Muscle layer of colon (tissue), 2 donors: ENCODE measurements at regions not wholly inside any gene's neighbourhood (a gene's known extent, or its start where the extent isn't known, plus 50 kb on each side); places are given as distances from the start of the nearest gene placed in this dataset.

Source experiments
- H3K27ac ChIP-seq: one replicate; pipeline ENCODE4 v1.7.0; 2013; ENCODE audit warnings: low read depth, mild to moderate bottlenecking, low read length, moderate library complexity
- H3K27me3 ChIP-seq, 2 donors: one replicate each; pipeline ENCODE4 v1.7.0; 2013; ENCODE audit warnings: low read length in 2 of 2, mild to moderate bottlenecking in 2 of 2; ENCODE audit not compliant: insufficient read depth in 2 of 2, control insufficient read depth in 1 of 2
- H3K36me3 ChIP-seq: one replicate; pipeline ENCODE4 v1.7.0; 2013; ENCODE audit warnings: mild to moderate bottlenecking, low read length; ENCODE audit not compliant: insufficient read depth
- H3K4me1 ChIP-seq: one replicate; pipeline ENCODE4 v1.7.0; 2013; ENCODE audit warnings: mild to moderate bottlenecking, low read length; ENCODE audit not compliant: insufficient read depth
- H3K4me3 ChIP-seq, 2 donors: one replicate each; pipeline ENCODE4 v1.7.0; 2013; ENCODE audit warnings: low read length in 2 of 2, low read depth in 1 of 2, mild to moderate bottlenecking in 1 of 2, moderate library complexity in 1 of 2
- H3K9ac ChIP-seq: one replicate; pipeline ENCODE4 v1.7.0; 2013; ENCODE audit warnings: low read length
- H3K9me3 ChIP-seq: one replicate; pipeline ENCODE4 v1.7.0; 2013; ENCODE audit warnings: mild to moderate bottlenecking, low read length
- donor health status: abdominal sarcoma.
- donor health status: Adenocarcinoma of cecum.

DNA sequence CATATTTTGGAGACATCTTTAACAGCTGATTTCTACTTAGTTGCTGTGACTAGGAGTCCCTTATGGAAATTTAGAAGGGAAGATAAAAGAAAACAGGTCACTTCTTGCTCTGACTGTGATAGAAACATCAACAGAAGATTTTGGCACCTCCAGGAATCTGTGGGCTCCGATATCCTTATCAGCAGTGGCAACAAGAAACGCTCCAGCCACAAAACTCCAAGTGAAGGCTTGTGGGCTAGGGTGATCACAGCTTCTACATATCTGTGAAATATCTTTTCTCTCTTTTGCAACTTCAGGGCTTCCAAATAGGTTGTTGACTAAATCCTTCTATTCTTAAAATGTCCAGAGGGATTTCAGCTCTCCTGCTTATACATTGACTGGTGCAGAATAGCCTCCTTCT lies 1625.5 kb upstream of the CDH6 start:
- H3K9ac ChIP-seq, result no peak overlapping the region
- H3K36me3 ChIP-seq, result no peaks in the 10 kb centered on the region
- no peaks in the 10 kb centered on the region for H3K4me1 ChIP-seq
- no peak overlapping the region for H3K27ac ChIP-seq
- H3K4me3 ChIP-seq, result no peak overlapping the region
- H3K9me3 ChIP-seq, result no peaks in the 10 kb centered on the region
- no peaks in the 10 kb centered on the region for H3K27me3 ChIP-seq

DNA sequence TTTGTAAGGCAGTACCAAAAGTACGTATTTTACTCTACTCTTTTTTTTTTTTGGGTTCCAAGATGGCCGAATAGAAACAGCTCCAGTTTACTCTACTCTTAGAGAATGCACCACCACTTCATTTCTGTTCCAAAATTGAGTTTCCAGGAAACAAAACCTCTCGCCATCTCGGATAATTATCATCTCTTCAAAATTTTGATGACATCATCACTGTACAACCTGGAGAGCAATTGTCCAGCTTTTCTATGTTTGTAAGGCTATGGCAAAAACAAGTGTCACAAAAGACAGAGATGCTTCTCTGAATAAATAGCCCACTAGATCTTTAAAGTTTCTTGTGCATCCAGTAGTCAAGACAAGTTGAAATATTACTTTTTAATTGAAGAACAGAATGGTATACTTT lies 1631.9 kb upstream of the CDH6 start:
- Histone ChIP-seq H3K9me3 (peaks cover 4% of the 10 kb centered on the region), H3K4me3 (no peak overlapping the region), H3K36me3 (no peaks in the 10 kb centered on the region), H3K9ac (no peak overlapping the region), H3K27me3 (no peaks in the 10 kb centered on the region), H3K4me1 (no peaks in the 10 kb centered on the region), H3K27ac (no peak overlapping the region)

DNA sequence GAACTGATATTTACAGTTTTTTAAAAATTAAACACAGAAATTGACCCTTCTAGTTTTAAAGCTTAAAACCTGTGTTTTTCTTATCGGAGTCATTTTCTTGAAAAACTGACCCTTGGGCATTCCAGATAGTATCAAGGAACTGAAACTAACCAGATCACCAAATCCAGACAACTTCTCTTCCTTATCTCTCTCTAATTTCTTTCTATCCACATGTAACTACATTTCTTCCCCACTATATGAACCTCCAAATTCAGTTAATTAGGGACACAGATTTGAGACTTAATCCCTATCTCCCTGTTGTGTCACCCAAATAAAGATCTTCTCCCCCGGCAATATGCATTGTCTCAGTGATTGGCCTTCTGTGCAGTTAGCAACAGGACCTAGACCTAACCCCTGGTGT lies 1643.0 kb upstream of the CDH6 start:
- no peak overlapping the region for H3K27ac ChIP-seq
- H3K9ac ChIP-seq, result no peak overlapping the region
- H3K4me1 ChIP-seq, result no peaks in the 10 kb centered on the region
- H3K4me3 ChIP-seq, result no peak overlapping the region
- H3K27me3 ChIP-seq, result no peaks in the 10 kb centered on the region
- no peaks in the 10 kb centered on the region for H3K36me3 ChIP-seq
- H3K9me3 ChIP-seq, result no peaks in the 10 kb centered on the region

DNA sequence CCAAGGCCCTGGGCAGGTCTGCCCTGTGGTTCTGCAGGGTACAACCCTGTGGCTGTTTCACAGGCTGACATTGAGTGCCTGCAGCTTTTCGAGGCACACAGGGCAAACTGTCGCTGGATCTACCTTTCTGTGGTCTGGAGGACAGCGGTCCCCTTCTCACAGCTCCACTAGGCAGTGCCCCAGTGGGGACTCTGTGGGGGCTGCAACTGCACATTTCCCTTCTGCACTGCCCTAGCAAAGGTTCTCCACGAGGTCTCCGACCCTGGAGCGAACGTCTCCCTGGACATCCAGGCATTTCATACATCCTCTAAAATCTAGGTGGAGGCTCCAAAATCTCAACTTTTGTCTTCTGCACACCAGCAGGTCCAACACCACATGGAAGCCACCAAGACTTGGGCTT lies 1645.2 kb upstream of the CDH6 start:
- H3K4me3 ChIP-seq, result no peak overlapping the region
- H3K4me1 ChIP-seq, result no peaks in the 10 kb centered on the region
- no peaks in the 10 kb centered on the region for H3K9me3 ChIP-seq
- H3K9ac ChIP-seq, result no peak overlapping the region
- H3K27me3 ChIP-seq, result no peaks in the 10 kb centered on the region
- no peak overlapping the region for H3K27ac ChIP-seq
- no peaks in the 10 kb centered on the region for H3K36me3 ChIP-seq

DNA sequence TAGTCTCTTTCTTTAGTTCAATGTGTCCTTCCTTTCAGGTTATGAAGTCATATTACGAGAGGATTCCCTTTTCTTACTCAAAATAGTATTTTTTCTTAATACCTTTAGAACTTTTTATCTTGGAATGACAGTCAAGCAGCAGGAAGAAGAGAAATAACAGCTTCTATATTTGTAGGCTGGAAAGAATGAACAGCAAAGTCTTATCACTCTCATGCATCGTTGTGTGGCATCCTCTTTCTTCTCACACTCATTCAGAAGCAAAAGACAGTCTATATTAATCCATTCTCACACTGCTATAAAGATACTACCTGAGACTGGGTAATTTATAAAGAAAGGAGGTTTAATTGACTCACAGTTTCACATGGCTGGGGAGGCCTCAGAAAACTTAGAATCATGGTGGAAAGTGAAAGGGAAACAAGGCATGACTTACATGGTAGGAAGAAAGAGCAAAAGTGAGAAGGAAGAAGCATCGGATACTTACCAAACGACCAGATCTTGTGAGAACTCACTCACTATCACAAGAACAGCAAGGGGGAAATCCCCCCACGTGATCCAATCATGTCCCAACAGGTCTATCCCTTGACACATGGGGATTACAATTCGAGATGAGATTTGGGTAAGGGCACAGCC lies 1646.1 kb upstream of the CDH6 start:
- no peak overlapping the region for H3K9ac ChIP-seq
- no peaks in the 10 kb centered on the region for H3K4me1 ChIP-seq
- H3K9me3 ChIP-seq, result no peaks in the 10 kb centered on the region
- no peak overlapping the region for H3K4me3 ChIP-seq
- H3K36me3 ChIP-seq, result no peaks in the 10 kb centered on the region
- H3K27me3 ChIP-seq, result no peaks in the 10 kb centered on the region
- H3K27ac ChIP-seq, result no peak overlapping the region

DNA sequence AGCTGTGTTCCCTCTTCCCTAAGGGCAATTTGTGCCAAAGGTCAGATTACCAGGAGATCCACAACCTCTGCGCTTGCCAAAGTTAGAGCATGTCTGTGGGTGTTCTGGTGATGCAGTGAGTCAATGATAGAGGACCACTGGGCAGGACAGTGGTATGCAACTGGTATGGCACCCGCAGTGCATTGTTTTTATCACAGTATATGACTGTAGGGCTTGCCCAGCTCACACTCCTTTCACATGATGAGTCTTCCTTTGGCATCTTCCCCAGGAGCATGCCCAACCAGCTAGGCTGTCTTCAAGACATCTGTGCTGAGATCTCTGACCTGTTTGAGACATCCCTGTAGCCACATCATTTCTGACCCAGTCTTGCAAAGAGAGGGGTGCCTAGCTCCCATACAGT lies 1650.0 kb upstream of the CDH6 start:
- H3K36me3 ChIP-seq, result no peaks in the 10 kb centered on the region
- H3K9me3 ChIP-seq, result no peaks in the 10 kb centered on the region
- no peaks in the 10 kb centered on the region for H3K27me3 ChIP-seq
- H3K4me3 ChIP-seq, result no peak overlapping the region
- no peak overlapping the region for H3K9ac ChIP-seq
- no peak overlapping the region for H3K27ac ChIP-seq
- no peaks in the 10 kb centered on the region for H3K4me1 ChIP-seq

DNA sequence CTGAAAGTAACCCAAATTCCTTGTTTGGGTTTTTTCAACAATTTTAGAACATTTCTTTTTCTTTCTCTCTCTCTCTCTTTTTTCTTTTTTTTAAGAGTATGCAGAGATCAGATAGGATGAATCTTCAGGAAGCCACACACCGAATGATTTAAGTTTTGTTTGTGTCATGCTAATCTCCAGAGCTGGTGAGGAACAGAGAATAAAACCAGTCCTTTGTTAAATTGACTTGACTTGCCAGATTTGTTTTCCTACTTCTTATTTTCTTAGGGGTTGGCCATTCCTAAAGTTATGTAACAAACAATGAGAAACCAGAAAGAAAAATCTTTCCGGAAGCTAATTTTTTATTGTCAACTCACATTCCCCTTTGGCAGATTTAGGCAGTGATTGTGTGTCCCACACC lies 1669.3 kb upstream of the CDH6 start:
- no peak overlapping the region for H3K4me3 ChIP-seq
- H3K9me3 ChIP-seq, result no peaks in the 10 kb centered on the region
- no peak overlapping the region for H3K9ac ChIP-seq
- no peaks in the 10 kb centered on the region for H3K36me3 ChIP-seq
- no peaks in the 10 kb centered on the region for H3K27me3 ChIP-seq
- no peak overlapping the region for H3K27ac ChIP-seq
- H3K4me1 ChIP-seq, result no peaks in the 10 kb centered on the region

DNA sequence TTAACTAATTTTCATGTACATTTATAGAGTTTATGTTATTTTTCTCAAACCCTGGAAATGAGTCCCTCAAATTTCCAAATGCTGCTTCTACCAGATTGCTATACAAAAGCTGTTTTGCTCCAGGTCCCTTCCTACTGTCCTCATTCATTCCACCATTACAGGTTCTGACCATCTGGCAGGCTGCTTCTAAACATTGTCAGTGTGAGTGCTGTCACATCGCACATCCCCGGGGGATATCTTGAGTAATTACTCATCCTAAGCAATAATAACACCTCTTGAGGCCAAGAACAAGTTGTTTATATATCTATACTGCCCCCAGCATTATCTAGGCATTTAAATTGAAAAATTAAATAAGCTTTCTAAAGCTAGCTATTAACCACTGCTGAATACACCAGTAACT lies 1675.3 kb upstream of the CDH6 start:
- H3K4me3 ChIP-seq, result no peak overlapping the region
- no peak overlapping the region for H3K9ac ChIP-seq
- no peaks in the 10 kb centered on the region for H3K36me3 ChIP-seq
- H3K9me3 ChIP-seq, result no peaks in the 10 kb centered on the region
- H3K27me3 ChIP-seq, result no peaks in the 10 kb centered on the region
- H3K27ac ChIP-seq, result no peak overlapping the region
- no peaks in the 10 kb centered on the region for H3K4me1 ChIP-seq

DNA sequence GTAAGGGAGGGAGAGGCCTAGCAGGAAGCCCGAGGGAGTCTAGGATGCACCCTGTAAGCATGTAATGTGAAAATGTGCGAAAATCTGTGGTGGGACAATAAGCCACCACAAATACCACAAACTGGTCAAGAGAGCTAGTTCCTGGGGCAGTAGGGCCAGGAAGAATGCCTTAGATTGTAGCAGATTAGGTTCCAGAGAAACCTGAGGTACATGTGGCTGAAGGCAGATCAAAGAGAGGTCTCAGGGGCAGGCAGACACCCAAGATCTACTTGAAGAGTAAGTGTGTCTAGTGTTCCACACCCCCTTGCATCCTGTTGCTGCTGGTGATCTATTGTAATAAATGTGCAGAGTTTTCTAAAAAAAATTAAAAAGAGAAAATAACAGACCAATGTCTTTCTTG lies 1677.3 kb upstream of the CDH6 start:
- H3K9me3 ChIP-seq, result no peaks in the 10 kb centered on the region
- no peak overlapping the region for H3K4me3 ChIP-seq
- H3K27me3 ChIP-seq, result no peaks in the 10 kb centered on the region
- no peak overlapping the region for H3K9ac ChIP-seq
- no peaks in the 10 kb centered on the region for H3K4me1 ChIP-seq
- no peaks in the 10 kb centered on the region for H3K36me3 ChIP-seq
- no peak overlapping the region for H3K27ac ChIP-seq

DNA sequence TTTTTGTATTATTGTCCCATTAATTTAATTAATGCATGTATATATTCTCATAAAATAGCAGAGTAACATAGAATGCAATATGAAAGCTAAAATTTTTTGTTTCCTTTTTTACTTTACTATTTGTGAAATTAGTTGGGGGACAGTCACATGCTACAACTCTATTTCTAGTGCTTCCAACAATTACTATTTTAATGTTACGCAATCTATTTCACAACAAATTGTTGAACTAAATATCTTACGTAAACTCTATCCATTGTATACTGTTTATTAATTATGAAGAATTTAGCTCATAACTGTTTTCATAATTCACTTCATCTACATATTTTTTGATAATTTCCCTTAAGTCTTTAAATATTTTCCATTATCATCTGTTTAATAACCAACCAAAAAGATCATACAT lies 1685.4 kb upstream of the CDH6 start:
- H3K27ac ChIP-seq, result no peak overlapping the region
- no peak overlapping the region for H3K4me3 ChIP-seq
- H3K36me3 ChIP-seq, result no peaks in the 10 kb centered on the region
- no peaks in the 10 kb centered on the region for H3K4me1 ChIP-seq
- H3K27me3 ChIP-seq, result no peaks in the 10 kb centered on the region
- H3K9ac ChIP-seq, result no peak overlapping the region
- H3K9me3 ChIP-seq, result no peaks in the 10 kb centered on the region

DNA sequence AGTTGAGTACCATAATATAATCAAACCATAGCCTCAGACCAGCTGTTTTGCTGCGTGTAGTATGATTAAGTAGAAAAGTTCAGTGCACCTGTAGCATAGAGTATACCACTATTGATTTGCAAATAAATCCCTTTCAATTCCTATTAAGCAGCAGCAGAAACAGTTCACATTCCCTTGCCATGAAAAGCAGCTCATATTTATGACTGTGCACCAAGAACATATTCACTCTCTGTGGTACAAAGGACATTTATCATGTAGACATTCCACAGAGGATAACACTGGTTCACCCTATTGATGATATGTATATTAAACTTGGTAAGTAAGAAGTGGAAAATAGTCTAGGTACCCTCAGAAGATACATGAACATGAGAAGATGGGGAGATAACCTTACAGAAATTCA lies 1689.1 kb upstream of the CDH6 start:
- no peaks in the 10 kb centered on the region for H3K27me3 ChIP-seq
- H3K9ac ChIP-seq, result no peak overlapping the region
- no peaks in the 10 kb centered on the region for H3K36me3 ChIP-seq
- H3K27ac ChIP-seq, result no peak overlapping the region
- H3K4me3 ChIP-seq, result no peak overlapping the region
- no peaks in the 10 kb centered on the region for H3K4me1 ChIP-seq
- no peaks in the 10 kb centered on the region for H3K9me3 ChIP-seq

DNA sequence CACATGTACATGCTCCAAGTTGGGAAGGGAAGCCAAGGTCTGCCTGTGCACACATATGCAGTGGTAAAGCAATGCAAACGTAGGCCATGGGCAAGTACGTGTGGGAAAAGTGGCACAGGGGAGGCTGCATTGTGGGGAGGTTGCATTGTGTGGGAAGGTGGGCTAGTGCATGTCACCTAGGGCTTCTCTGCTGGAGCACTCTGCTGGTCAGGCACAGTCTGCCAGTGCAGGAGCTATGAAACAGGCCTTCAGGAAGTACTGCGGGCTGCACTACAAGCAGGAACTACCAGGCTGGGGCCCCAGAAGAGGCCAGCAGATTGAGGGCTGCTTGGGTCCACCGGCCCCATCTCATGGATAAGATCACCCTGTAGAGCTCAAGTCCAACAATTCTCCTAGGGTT lies 1694.6 kb upstream of the CDH6 start:
- no peaks in the 10 kb centered on the region for H3K27me3 ChIP-seq
- no peak overlapping the region for H3K4me3 ChIP-seq
- H3K27ac ChIP-seq, result no peak overlapping the region
- no peaks in the 10 kb centered on the region for H3K4me1 ChIP-seq
- no peaks in the 10 kb centered on the region for H3K36me3 ChIP-seq
- peaks cover 3% of the 10 kb centered on the region for H3K9me3 ChIP-seq
- no peak overlapping the region for H3K9ac ChIP-seq
